Activated B cell treated with CpG ODN at 0.5 μM for 24 hours (primary cell): ENCODE measurements at regions not wholly inside any gene's neighbourhood (a gene's known extent, or its start where the extent isn't known, plus 50 kb on each side); places are given as distances from the start of the nearest gene placed in this dataset.

Experiments
- ATAC-seq: fragments of 200-7000 bp; cut with Tn5 transposase; one replicate; pipeline ENCODE4 v1.10.0; 2021; ENCODE audit warnings: low read depth, mild to moderate bottlenecking, moderate library complexity
- CTCF ChIA-PET: fragments of 350-600 bp; sonication (Branson Sonifier 250); formaldehyde crosslinking; loops from one replicate; lab custom pipeline; 2021; ENCODE audit warnings: antibody characterized with exemption; lab: Charles Lee
- POLR2A ChIA-PET: fragments of 350-600 bp; sonication (Branson Sonifier 250); formaldehyde crosslinking; loops from one replicate; lab custom pipeline; 2021; ENCODE audit warnings: antibody characterized with exemption; lab: Charles Lee
- DNase-seq: peaks from one replicate; pipeline ENCODE4 v3.0.0; 2022
- H3K27ac Mint-ChIP-seq: one replicate; pipeline ENCODE4 v1.8.0; 2020; ENCODE audit warnings: mixed read lengths
- H3K27me3 Mint-ChIP-seq: one replicate; pipeline ENCODE4 v1.8.0; 2021; ENCODE audit warnings: mixed read lengths
- H3K36me3 Mint-ChIP-seq: one replicate; pipeline ENCODE4 v1.8.0; 2021; ENCODE audit warnings: low read depth, mixed read lengths
- H3K4me1 Mint-ChIP-seq: one replicate; pipeline ENCODE4 v1.8.0; 2021; ENCODE audit warnings: mixed read lengths
- H3K4me3 Mint-ChIP-seq: one replicate; pipeline ENCODE4 v1.8.0; 2020; ENCODE audit warnings: mild to moderate bottlenecking, mixed read lengths
- H3K9me3 Mint-ChIP-seq: one replicate; pipeline ENCODE4 v1.8.0; 2020; ENCODE audit warnings: mixed read lengths
- intact Hi-C: fragments of 100-400 bp; cut with micrococcal nuclease; formaldehyde crosslinking; loops from one replicate; pipeline ENCODE4 v1.15.1; 2024
- TF ChIP-seq, protein P1 (sequence below): fragments of 200-600 bp; IDR thresholded peaks from one replicate; pipeline ENCODE4 v1.8.0; 2022; ENCODE audit warnings: antibody characterized with exemption, mild to moderate bottlenecking

DNA sequence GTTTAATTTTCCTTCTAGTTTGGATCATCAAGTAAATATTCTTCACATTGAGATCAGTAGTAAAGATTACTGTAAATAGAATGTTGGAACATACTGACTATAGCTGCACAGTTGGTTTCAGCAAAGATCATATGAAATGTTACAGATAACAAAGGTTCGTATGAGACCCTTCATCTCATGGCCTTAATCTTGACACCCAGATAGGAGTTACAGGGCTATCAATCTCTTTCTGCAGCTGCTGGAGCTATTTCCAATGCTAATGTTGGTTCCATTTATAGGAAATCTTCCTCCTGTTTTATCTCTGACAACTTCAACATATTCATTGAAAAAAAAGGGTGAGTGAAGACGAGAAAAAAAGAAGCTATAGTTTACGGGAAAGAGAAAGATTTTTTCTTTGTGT is 495.6 kb downstream of the JRKL start:
- peaks cover 4% of the 10 kb centered on the region for H3K9me3 Mint-ChIP-seq
- ChIA-PET CTCF (no interaction called here), POLR2A (no interaction called here)
- intact Hi-C loops = no loop called here
- no peaks in the 10 kb centered on the region for H3K27me3 Mint-ChIP-seq
- no peaks in the 10 kb centered on the region for H3K4me1 Mint-ChIP-seq
- H3K4me3 Mint-ChIP-seq = no peak overlapping the region
- H3K27ac Mint-ChIP-seq = no peak overlapping the region
- DNase-seq (no peak), ATAC-seq (no peak)
- no peaks in the 10 kb centered on the region for H3K36me3 Mint-ChIP-seq
- TF ChIP-seq, protein P1, sequence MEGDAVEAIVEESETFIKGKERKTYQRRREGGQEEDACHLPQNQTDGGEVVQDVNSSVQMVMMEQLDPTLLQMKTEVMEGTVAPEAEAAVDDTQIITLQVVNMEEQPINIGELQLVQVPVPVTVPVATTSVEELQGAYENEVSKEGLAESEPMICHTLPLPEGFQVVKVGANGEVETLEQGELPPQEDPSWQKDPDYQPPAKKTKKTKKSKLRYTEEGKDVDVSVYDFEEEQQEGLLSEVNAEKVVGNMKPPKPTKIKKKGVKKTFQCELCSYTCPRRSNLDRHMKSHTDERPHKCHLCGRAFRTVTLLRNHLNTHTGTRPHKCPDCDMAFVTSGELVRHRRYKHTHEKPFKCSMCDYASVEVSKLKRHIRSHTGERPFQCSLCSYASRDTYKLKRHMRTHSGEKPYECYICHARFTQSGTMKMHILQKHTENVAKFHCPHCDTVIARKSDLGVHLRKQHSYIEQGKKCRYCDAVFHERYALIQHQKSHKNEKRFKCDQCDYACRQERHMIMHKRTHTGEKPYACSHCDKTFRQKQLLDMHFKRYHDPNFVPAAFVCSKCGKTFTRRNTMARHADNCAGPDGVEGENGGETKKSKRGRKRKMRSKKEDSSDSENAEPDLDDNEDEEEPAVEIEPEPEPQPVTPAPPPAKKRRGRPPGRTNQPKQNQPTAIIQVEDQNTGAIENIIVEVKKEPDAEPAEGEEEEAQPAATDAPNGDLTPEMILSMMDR = no peak

DNA sequence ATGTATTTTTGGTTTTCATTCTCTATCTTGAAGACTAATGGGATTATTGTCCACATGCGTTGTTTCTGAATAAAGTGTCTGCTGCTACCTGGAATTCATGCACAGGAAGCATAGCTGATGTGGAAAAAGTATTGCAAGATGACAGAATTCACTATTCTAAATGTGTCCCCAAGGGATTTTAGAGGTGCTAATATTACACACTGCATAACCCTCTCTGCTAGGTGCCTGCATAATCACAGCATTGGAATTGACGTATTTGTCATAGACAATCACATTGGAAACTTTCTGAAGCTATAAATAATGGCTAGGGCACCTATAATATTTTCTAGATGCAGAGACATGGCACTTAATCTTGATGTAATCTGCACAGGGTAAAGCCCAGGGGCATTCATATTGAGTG is 496.1 kb downstream of the JRKL start:
- intact Hi-C loops = no loop called here
- no peak for ATAC-seq
- ChIA-PET POLR2A (no interaction called here), CTCF (no interaction called here)
- Mint-ChIP-seq H3K36me3 (no peaks in the 10 kb centered on the region), H3K4me3 (no peak overlapping the region), H3K27me3 (no peaks in the 10 kb centered on the region), H3K27ac (no peak overlapping the region), H3K4me1 (no peaks in the 10 kb centered on the region), H3K9me3 (peaks cover 4% of the 10 kb centered on the region)
- TF ChIP-seq, protein P1 = no peak
- no peak for DNase-seq

DNA sequence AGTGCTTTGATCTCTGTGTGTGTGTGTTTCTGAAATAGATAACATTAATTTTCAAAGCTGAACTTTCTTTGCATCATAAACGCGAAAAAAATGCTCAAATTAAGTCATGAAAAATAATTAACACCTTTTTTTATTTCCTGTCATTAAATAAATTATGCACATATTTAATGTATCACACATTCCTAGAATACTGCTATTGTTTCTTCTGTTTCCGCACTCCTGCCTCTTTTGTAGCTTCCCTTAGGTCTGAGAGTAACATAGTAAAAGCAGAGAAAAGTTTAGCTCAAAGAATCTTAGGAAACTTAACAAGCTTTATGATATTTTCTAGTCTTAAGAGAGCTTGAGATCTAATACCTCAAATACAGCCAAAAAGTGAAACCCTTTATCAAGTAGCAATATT is 504.2 kb downstream of the JRKL start:
- no peak for DNase-seq
- Mint-ChIP-seq H3K27ac (no peak overlapping the region), H3K4me3 (no peak overlapping the region), H3K9me3 (no peaks in the 10 kb centered on the region), H3K36me3 (no peaks in the 10 kb centered on the region), H3K4me1 (no peaks in the 10 kb centered on the region), H3K27me3 (no peaks in the 10 kb centered on the region)
- ChIA-PET CTCF (no interaction called here), POLR2A (no interaction called here)
- no peak for ATAC-seq
- intact Hi-C loops = no loop called here
- TF ChIP-seq, protein P1 = no peak

DNA sequence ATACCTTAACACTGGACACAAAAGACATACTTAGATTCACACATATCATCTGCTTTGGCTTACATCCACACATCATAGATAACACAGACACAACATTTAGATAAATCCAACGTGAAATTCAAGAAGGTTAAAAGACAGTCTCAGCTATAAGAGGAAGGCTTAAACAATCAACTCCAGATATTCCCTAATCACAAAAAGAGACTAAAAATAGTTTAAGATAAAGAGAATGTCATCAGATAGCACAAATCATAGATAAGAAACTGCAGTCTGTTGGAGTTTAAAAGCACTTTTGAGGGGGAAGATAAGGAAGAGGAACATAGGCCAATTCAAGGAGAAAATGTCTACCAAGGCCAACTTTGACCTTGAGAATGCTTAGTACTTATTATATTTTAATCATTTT is 504.8 kb downstream of the JRKL start:
- ChIA-PET POLR2A (no interaction called here), CTCF (no interaction called here)
- Mint-ChIP-seq H3K4me3 (no peak overlapping the region), H3K36me3 (no peaks in the 10 kb centered on the region), H3K27me3 (no peaks in the 10 kb centered on the region), H3K9me3 (no peaks in the 10 kb centered on the region), H3K27ac (no peak overlapping the region), H3K4me1 (no peaks in the 10 kb centered on the region)
- intact Hi-C loops = no loop called here
- no peak for ATAC-seq
- DNase-seq = no peak
- TF ChIP-seq, protein P1 = no peak

DNA sequence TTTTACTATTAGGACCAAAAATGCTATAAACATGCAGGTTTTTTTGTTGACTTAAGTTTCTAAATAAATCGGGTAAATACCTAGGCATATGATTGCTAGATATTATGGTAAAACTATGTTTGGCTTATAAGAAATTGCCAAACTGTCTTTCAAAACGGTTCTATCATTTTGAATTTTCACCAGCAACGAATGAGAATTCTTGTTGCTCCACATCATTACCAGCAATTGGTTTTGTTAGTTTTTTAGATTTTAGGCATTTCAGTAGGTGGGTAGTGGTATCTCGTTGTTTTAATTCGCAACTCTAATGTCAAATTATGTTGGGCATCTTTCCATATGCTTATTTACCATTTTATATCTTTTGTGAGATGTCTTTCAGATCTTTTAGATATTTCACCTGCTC is 510.2 kb downstream of the JRKL start:
- DNase-seq (no peak), ATAC-seq (no peak)
- Mint-ChIP-seq H3K4me3 (no peak overlapping the region), H3K4me1 (no peaks in the 10 kb centered on the region), H3K9me3 (peaks cover 8% of the 10 kb centered on the region), H3K27ac (no peak overlapping the region), H3K27me3 (no peaks in the 10 kb centered on the region), H3K36me3 (no peaks in the 10 kb centered on the region)
- intact Hi-C loops = no loop called here
- CTCF ChIA-PET = no interaction called here
- POLR2A ChIA-PET = no interaction called here
- TF ChIP-seq, protein P1 = no peak
